Neural cell (in vitro differentiated cells): ENCODE measurements at regions not wholly inside any gene's neighbourhood (a gene's known extent, or its start where the extent isn't known, plus 50 kb on each side); places are given as distances from the start of the nearest gene placed in this dataset.

Source experiments
- H2AFZ ChIP-seq: fragments of 200-600, 300-800 bp; sonication (generic), shearing (Covaris generic); 2 replicates; pipeline ENCODE4 v1.6.0; 2014; ENCODE audit warnings: low read depth, mild to moderate bottlenecking, antibody characterized with exemption, low read length, moderate library complexity
- H3F3A ChIP-seq: fragments of 200-600 bp; shearing (Covaris generic); 2 replicates; pipeline ENCODE4 v1.6.1; 2016; ENCODE audit warnings: mild to moderate bottlenecking, moderate library complexity, mixed read lengths, antibody characterized with exemption, low read length; ENCODE audit not compliant: insufficient read depth, poor library complexity, severe bottlenecking
- H3K27ac ChIP-seq: fragments of 200-600, 300-800 bp; sonication (generic), shearing (Covaris generic); 2 replicates; pipeline ENCODE4 v1.5.1; 2014; ENCODE audit warnings: mild to moderate bottlenecking, low read length, moderate library complexity
- H3K27me3 ChIP-seq: fragments of 300-800, 200-600 bp; sonication (generic), shearing (Covaris generic); 2 replicates; pipeline ENCODE4 v1.6.0; 2014; ENCODE audit warnings: mild to moderate bottlenecking, low read depth, low read length, moderate library complexity; ENCODE audit not compliant: insufficient read depth
- H3K36me3 ChIP-seq: fragments of 300-800, 200-600 bp; sonication (generic), shearing (Covaris generic); 2 replicates; pipeline ENCODE4 v1.5.1; 2014; ENCODE audit warnings: mild to moderate bottlenecking, antibody characterized with exemption, low read length, moderate library complexity; ENCODE audit not compliant: insufficient read depth
- H3K4me2 ChIP-seq: fragments of 300-800, 200-600 bp; sonication (generic), shearing (Covaris generic); 2 replicates; pipeline ENCODE4 v1.6.0; 2014; ENCODE audit warnings: mild to moderate bottlenecking, low read length
- H3K4me3 ChIP-seq: fragments of 300-800, 200-600 bp; sonication (generic), shearing (Covaris generic); 2 replicates; pipeline ENCODE4 v1.5.1; 2014; ENCODE audit warnings: mild to moderate bottlenecking, low read length, moderate library complexity
- H3K79me2 ChIP-seq: fragments of 200-600 bp; shearing (Covaris generic); replicated peaks from 2 replicates; pipeline ENCODE4 v1.6.0; 2014; ENCODE audit warnings: mild to moderate bottlenecking, low read length, moderate library complexity; ENCODE audit not compliant: insufficient read depth
- H3K9ac ChIP-seq: fragments of 300-800, 200-600 bp; sonication (generic), shearing (Covaris generic); 2 replicates; pipeline ENCODE4 v1.6.1; 2016; ENCODE audit warnings: mild to moderate bottlenecking, low read length, mixed read lengths
- H3K9me2 ChIP-seq: fragments of 200-600 bp; shearing (Covaris generic); 2 replicates; pipeline ENCODE4 v1.6.1; 2016; ENCODE audit warnings: mild to moderate bottlenecking, low read length, mixed read lengths; ENCODE audit not compliant: insufficient read depth
- H3K9me3 ChIP-seq: fragments of 200-600, 300-800 bp; sonication (generic), shearing (Covaris generic); 2 replicates; pipeline ENCODE4 v1.6.1; 2016; ENCODE audit warnings: mild to moderate bottlenecking, mixed run types, low read length, moderate library complexity, mixed read lengths
- H4K20me1 ChIP-seq: fragments of 200-600 bp; shearing (Covaris generic); 2 replicates; pipeline ENCODE4 v1.6.1; 2016; ENCODE audit warnings: mild to moderate bottlenecking, mixed run types; ENCODE audit not compliant: insufficient read depth
- EP300 ChIP-seq: fragments of 450-650 bp; conservative IDR thresholded peaks from 2 replicates; pipeline ENCODE4 v1.6.1; 2014; ENCODE audit warnings: antibody characterized with exemption, mild to moderate bottlenecking, moderate library complexity; ENCODE audit not compliant: poor library complexity, severe bottlenecking
- EZH2 ChIP-seq: fragments of 200-600, 300-800 bp; shearing (Covaris generic), sonication (generic); IDR thresholded peaks from 2 replicates; pipeline ENCODE4 v1.6.1; 2014; ENCODE audit warnings: antibody characterized with exemption, low read length, borderline replicate concordance, mild to moderate bottlenecking; ENCODE audit not compliant: insufficient read depth, poor library complexity, severe bottlenecking
- MXI1 ChIP-seq: fragments of 450-650 bp; conservative IDR thresholded peaks from 2 replicates; pipeline ENCODE4 v1.6.1; 2014; ENCODE audit warnings: antibody characterized with exemption, mild to moderate bottlenecking; ENCODE audit not compliant: poor library complexity, severe bottlenecking
- POLR2AphosphoS5 ChIP-seq: IDR thresholded peaks from 2 replicates; pipeline ENCODE4 v1.6.1; 2012
- RAD21 ChIP-seq: fragments of 450-650 bp; conservative IDR thresholded peaks from 2 replicates; pipeline ENCODE4 v1.6.1; 2014; ENCODE audit warnings: antibody characterized with exemption, mild to moderate bottlenecking, moderate library complexity
- SMC3 ChIP-seq: fragments of 450-650 bp; conservative IDR thresholded peaks from 2 replicates; pipeline ENCODE4 v1.6.1; 2014; ENCODE audit warnings: antibody characterized with exemption, mild to moderate bottlenecking, moderate library complexity; ENCODE audit not compliant: poor library complexity
- TAF1 ChIP-seq: IDR thresholded peaks from 2 replicates; pipeline ENCODE4 v1.6.1; 2012; ENCODE audit warnings: low read depth
- TF ChIP-seq, protein P1 (sequence below): fragments of 450-650 bp; IDR thresholded peaks from 2 replicates; pipeline ENCODE4 v1.5.1; 2014; ENCODE audit warnings: antibody characterized with exemption, mild to moderate bottlenecking, moderate library complexity; ENCODE audit not compliant: poor library complexity, severe bottlenecking
- TF ChIP-seq, protein P2 (sequence below): IDR thresholded peaks from 2 replicates; pipeline ENCODE4 v1.6.1; 2012; ENCODE audit warnings: borderline replicate concordance

DNA sequence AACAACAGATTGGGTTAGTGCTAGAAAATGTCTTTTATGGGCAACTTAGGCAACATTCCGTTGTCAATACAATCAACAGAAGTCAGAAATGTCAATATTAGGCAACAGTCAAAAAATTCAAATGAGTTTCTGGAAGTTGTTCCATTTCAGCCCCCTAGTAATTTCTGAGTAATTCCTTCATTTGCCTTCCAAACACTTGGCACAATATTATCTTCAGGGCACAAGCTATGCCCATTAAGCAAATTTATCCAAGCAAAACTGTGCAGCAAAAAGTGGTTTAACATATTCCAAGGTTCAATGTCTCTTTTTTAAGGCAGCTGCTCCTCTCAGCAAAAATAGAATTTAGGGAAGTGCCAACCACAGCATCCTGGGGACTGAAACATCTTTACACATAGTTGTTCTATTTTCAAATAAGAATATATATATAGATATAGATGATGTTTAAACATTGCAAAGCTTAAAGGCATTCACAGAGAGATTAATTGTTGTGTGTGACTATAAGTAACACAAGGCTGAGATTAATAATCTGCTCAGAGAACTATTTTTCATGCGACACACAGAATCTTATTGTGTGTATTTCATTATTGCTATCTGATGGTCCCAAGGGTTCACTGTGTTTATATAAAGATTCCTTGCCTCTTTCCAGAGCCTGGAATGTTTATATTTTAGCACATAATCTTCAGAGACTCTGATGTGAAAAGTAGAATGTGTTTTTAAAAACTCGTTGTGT, 75.2 kb upstream of the ADTRP start:
- Histone ChIP-seq H3K36me3 (no peaks in the 10 kb centered on the region), H3K27me3 (no peaks in the 10 kb centered on the region), H4K20me1 (no peaks in the 10 kb centered on the region), H3K79me2 (no peaks in the 10 kb centered on the region), H2AFZ (no peak overlapping the region), H3K4me3 (no peak overlapping the region), H3K4me2 (no peak overlapping the region), H3K27ac (no peak overlapping the region), H3F3A (no peaks in the 10 kb centered on the region), H3K9me2 (no peaks in the 10 kb centered on the region), H3K9ac (no peak overlapping the region), H3K9me3 (peaks cover 6% of the 10 kb centered on the region)
- TF ChIP-seq POLR2AphosphoS5 (no peak), SMC3 (no peak), EZH2 (no peak), MXI1 (no peak), RAD21 (no peak), EP300 (no peak), TAF1 (no peak)
- TF ChIP-seq, protein P1, sequence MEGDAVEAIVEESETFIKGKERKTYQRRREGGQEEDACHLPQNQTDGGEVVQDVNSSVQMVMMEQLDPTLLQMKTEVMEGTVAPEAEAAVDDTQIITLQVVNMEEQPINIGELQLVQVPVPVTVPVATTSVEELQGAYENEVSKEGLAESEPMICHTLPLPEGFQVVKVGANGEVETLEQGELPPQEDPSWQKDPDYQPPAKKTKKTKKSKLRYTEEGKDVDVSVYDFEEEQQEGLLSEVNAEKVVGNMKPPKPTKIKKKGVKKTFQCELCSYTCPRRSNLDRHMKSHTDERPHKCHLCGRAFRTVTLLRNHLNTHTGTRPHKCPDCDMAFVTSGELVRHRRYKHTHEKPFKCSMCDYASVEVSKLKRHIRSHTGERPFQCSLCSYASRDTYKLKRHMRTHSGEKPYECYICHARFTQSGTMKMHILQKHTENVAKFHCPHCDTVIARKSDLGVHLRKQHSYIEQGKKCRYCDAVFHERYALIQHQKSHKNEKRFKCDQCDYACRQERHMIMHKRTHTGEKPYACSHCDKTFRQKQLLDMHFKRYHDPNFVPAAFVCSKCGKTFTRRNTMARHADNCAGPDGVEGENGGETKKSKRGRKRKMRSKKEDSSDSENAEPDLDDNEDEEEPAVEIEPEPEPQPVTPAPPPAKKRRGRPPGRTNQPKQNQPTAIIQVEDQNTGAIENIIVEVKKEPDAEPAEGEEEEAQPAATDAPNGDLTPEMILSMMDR: no peak
- TF ChIP-seq, protein P2, sequence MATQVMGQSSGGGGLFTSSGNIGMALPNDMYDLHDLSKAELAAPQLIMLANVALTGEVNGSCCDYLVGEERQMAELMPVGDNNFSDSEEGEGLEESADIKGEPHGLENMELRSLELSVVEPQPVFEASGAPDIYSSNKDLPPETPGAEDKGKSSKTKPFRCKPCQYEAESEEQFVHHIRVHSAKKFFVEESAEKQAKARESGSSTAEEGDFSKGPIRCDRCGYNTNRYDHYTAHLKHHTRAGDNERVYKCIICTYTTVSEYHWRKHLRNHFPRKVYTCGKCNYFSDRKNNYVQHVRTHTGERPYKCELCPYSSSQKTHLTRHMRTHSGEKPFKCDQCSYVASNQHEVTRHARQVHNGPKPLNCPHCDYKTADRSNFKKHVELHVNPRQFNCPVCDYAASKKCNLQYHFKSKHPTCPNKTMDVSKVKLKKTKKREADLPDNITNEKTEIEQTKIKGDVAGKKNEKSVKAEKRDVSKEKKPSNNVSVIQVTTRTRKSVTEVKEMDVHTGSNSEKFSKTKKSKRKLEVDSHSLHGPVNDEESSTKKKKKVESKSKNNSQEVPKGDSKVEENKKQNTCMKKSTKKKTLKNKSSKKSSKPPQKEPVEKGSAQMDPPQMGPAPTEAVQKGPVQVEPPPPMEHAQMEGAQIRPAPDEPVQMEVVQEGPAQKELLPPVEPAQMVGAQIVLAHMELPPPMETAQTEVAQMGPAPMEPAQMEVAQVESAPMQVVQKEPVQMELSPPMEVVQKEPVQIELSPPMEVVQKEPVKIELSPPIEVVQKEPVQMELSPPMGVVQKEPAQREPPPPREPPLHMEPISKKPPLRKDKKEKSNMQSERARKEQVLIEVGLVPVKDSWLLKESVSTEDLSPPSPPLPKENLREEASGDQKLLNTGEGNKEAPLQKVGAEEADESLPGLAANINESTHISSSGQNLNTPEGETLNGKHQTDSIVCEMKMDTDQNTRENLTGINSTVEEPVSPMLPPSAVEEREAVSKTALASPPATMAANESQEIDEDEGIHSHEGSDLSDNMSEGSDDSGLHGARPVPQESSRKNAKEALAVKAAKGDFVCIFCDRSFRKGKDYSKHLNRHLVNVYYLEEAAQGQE: no peak

DNA sequence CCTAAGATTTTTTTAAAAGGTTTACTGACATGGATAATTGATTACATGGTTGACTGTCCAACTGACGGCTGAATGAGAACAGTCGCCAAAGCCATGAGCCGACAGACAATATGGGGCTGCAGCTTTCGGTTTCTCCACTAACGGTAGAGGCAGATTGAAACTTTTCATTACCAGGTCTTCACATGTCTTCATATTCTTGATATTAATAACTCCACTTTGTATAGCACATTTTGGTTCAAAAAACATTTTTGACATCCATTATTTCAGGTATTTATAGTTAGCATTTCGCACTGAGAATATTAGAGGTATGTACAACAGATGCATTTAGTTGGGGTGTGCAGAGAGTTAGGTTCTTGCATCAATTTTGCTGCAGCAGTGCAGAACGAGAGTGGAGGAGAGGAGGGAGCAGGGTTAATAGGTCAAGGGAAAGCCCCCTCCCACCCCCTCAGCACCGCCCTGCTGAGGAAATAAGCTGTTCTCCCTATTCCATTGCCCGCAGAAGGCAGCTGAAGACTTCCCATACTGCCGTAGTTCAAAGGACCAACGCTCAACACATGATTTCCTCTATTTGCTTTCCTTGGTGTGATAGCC, 73.6 kb upstream of the ADTRP start:
- H3K9me2 ChIP-seq: no peaks in the 10 kb centered on the region
- H3K9ac ChIP-seq: no peak overlapping the region
- H3K27me3 ChIP-seq: no peaks in the 10 kb centered on the region
- no peaks in the 10 kb centered on the region for H3F3A ChIP-seq
- no peaks in the 10 kb centered on the region for H3K36me3 ChIP-seq
- no peak overlapping the region for H2AFZ ChIP-seq
- H3K4me3 ChIP-seq: no peak overlapping the region
- no peaks in the 10 kb centered on the region for H3K79me2 ChIP-seq
- H3K4me2 ChIP-seq: no peak overlapping the region
- H3K27ac ChIP-seq: no peak overlapping the region
- no peaks in the 10 kb centered on the region for H4K20me1 ChIP-seq
- peaks cover 5% of the 10 kb centered on the region for H3K9me3 ChIP-seq
- TF ChIP-seq EP300 (no peak), RAD21 (no peak), MXI1 (no peak), POLR2AphosphoS5 (no peak), SMC3 (no peak), EZH2 (no peak), TAF1 (no peak)
- TF ChIP-seq, protein P2: no peak
- TF ChIP-seq, protein P1: no peak
